ENCODE measurements at regions not wholly inside any gene's neighbourhood (a gene's known extent, or its start where the extent isn't known, plus 50 kb on each side); places are given as distances from the start of the nearest gene placed in this dataset.

DNA sequence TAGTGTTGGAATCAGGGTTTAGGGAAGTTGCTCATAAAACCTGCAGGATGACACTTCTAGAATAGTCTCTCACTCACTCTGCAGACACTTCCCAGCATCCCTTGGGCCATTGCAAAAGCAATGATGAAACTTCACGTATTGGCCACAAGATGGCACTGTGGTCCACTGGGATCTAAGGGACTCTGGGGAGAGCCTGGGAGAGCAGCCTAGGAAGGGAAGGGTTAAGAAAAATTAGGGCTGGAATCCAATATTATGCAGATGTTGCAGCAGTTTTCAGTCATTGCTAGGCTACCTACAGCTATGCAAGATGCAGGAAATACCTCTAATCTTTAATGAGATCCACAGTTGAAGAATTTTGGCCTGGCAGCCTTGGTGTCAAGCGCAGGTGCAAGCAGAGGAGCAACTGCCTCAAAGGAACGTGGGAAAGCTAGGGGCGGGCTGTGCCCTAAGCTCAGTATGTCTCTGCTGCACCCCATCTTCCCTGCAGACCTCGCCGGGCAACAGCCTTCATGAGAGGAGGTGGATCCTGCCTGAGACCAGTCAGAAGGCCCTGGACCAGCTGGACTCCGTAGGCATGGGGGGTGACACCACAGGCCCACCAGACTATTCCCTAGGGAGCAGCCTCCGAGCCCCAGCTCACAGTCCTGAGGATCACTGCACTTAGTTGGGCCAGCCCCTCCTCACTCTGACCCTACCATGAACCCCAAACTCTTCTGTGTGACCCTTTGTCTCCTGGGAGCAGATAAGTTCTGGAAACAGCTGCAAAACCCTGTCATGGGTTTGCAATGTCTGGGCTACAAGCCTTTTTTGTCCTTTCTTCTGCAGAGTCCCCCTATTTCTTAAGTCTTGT, 127.9 kb upstream of the PRSS58 start:
- Histone ChIP-seq H4K20me1 (ENCODE audit: control insufficient read depth, extremely low read depth, insufficient read depth, low read length) (no peaks in the 10 kb centered on the region), H3K36me3 (ENCODE audit: control insufficient read depth in 2 of 2, extremely low read depth in 1 of 2, insufficient read depth in 2 of 2, low read length in 2 of 2) (no peaks in the 10 kb centered on the region), H3K4me2 (ENCODE audit: control insufficient read depth, extremely low read depth, insufficient read depth, low read depth, low read length) (no peak overlapping the region), H3K9me3 (ENCODE audit: control insufficient read depth, low read depth, low read length) (no peaks in the 10 kb centered on the region), H2AFZ (ENCODE audit: control insufficient read depth, low read length) (no peak overlapping the region), H3K9ac (ENCODE audit: control insufficient read depth, extremely low read depth, insufficient read depth, low read length) (no peak overlapping the region), H3K27ac (ENCODE audit: control insufficient read depth, insufficient read depth, low read length) (no peak overlapping the region), H3K4me3 (ENCODE audit: control insufficient read depth in 2 of 3, extremely low read depth in 1 of 3, insufficient read depth in 2 of 3, low read depth in 1 of 3, low read length in 3 of 3) (no peak overlapping the region), H3K9me1 (ENCODE audit: control insufficient read depth, extremely low read depth, insufficient read depth, low read length) (no peaks in the 10 kb centered on the region), H3K27me3 (ENCODE audit: control insufficient read depth, extremely low read depth, insufficient read depth, low read length) (no peaks in the 10 kb centered on the region), H3K79me2 (ENCODE audit: control insufficient read depth, insufficient read depth, low read length) (no peaks in the 10 kb centered on the region), H3K4me1 (ENCODE audit: control insufficient read depth, extremely low read depth, insufficient read depth, low read length) (peaks cover 17% of the 10 kb centered on the region)
- TF ChIP-seq EZH2 (IDR thresholded peaks at IDR 0.05; ENCODE audit: low read length), result no peak
- TF ChIP-seq, protein P1, sequence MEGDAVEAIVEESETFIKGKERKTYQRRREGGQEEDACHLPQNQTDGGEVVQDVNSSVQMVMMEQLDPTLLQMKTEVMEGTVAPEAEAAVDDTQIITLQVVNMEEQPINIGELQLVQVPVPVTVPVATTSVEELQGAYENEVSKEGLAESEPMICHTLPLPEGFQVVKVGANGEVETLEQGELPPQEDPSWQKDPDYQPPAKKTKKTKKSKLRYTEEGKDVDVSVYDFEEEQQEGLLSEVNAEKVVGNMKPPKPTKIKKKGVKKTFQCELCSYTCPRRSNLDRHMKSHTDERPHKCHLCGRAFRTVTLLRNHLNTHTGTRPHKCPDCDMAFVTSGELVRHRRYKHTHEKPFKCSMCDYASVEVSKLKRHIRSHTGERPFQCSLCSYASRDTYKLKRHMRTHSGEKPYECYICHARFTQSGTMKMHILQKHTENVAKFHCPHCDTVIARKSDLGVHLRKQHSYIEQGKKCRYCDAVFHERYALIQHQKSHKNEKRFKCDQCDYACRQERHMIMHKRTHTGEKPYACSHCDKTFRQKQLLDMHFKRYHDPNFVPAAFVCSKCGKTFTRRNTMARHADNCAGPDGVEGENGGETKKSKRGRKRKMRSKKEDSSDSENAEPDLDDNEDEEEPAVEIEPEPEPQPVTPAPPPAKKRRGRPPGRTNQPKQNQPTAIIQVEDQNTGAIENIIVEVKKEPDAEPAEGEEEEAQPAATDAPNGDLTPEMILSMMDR (optimal IDR thresholded peaks at IDR 0.05 in 1 of 3, IDR thresholded peaks at IDR 0.05 in 1 of 3, conservative IDR thresholded peaks at IDR 0.05 in 1 of 3; ENCODE audit: extremely low read depth in 1 of 3, insufficient read depth in 2 of 3, low read length in 3 of 3), result peak; percentile 70 to 86 (median 79)
- FAIRE-seq (peak; percentile 69), DNase-seq (ENCODE audit: low read depth, low spot score) (peak; percentile 67)
- dilution Hi-C loops (cut with MboI; ENCODE audit: extremely low pct_ligation_motif_present, low sequenced_read_pairs), result no loop called here

DNA sequence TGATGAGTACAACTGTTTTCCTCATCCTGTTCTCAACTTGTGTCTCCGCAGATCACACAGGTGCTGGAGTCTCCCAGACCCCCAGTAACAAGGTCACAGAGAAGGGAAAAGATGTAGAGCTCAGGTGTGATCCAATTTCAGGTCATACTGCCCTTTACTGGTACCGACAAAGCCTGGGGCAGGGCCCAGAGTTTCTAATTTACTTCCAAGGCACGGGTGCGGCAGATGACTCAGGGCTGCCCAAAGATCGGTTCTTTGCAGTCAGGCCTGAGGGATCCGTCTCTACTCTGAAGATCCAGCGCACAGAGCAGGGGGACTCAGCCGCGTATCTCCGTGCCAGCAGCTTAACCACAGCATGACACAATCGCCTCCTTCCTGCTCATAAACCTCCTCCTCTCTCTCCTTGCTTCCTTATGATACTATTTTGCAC, 126.7 kb upstream of the PRSS58 start:
- H3K79me2 ChIP-seq (ENCODE audit: control insufficient read depth, insufficient read depth, low read length), result no peaks in the 10 kb centered on the region
- no peak overlapping the region for H3K4me3 ChIP-seq (ENCODE audit: control insufficient read depth in 2 of 3, extremely low read depth in 1 of 3, insufficient read depth in 2 of 3, low read depth in 1 of 3, low read length in 3 of 3)
- no peaks in the 10 kb centered on the region for H3K27me3 ChIP-seq (ENCODE audit: control insufficient read depth, extremely low read depth, insufficient read depth, low read length)
- DNase-seq (ENCODE audit: low read depth, low spot score), result peak; percentile 44
- no peaks in the 10 kb centered on the region for H3K36me3 ChIP-seq (ENCODE audit: control insufficient read depth in 2 of 2, extremely low read depth in 1 of 2, insufficient read depth in 2 of 2, low read length in 2 of 2)
- dilution Hi-C loops (cut with MboI; ENCODE audit: extremely low pct_ligation_motif_present, low sequenced_read_pairs), result no loop called here
- no peaks in the 10 kb centered on the region for H3K9me1 ChIP-seq (ENCODE audit: control insufficient read depth, extremely low read depth, insufficient read depth, low read length)
- FAIRE-seq, result peak; percentile 58
- H4K20me1 ChIP-seq (ENCODE audit: control insufficient read depth, extremely low read depth, insufficient read depth, low read length), result no peaks in the 10 kb centered on the region
- H3K9me3 ChIP-seq (ENCODE audit: control insufficient read depth, low read depth, low read length), result no peaks in the 10 kb centered on the region
- no peak for TF ChIP-seq EZH2 (IDR thresholded peaks at IDR 0.05; ENCODE audit: low read length)
- TF ChIP-seq, protein P1 (optimal IDR thresholded peaks at IDR 0.05 in 1 of 3, IDR thresholded peaks at IDR 0.05 in 1 of 3, conservative IDR thresholded peaks at IDR 0.05 in 1 of 3; ENCODE audit: extremely low read depth in 1 of 3, insufficient read depth in 2 of 3, low read length in 3 of 3), result no peak
- H3K4me1 ChIP-seq (ENCODE audit: control insufficient read depth, extremely low read depth, insufficient read depth, low read length), result peaks cover 17% of the 10 kb centered on the region
- H3K27ac ChIP-seq (ENCODE audit: control insufficient read depth, insufficient read depth, low read length), result peak overlapping the region; percentile 76
- H2AFZ ChIP-seq (ENCODE audit: control insufficient read depth, low read length), result peak overlapping the region; percentile 84
- peak overlapping the region; percentile 51 for H3K4me2 ChIP-seq (ENCODE audit: control insufficient read depth, extremely low read depth, insufficient read depth, low read depth, low read length)
- H3K9ac ChIP-seq (ENCODE audit: control insufficient read depth, extremely low read depth, insufficient read depth, low read length), result peak overlapping the region; percentile 42
